CD4-positive, alpha-beta T cell treated with Interleukin-21 for 1 hour (primary cell): ENCODE measurements at regions not wholly inside any gene's neighbourhood (a gene's known extent, or its start where the extent isn't known, plus 50 kb on each side); places are given as distances from the start of the nearest gene placed in this dataset.
"Not testable (repeated sequence)": the region's sequence is repeated elsewhere in the genome, so short reads cannot be mapped to it uniquely, and the experiment has no call there.

Source experiments
- DNase-seq: peaks from one replicate; pipeline ENCODE4 v3.0.0-alpha.2; 2020

DNA sequence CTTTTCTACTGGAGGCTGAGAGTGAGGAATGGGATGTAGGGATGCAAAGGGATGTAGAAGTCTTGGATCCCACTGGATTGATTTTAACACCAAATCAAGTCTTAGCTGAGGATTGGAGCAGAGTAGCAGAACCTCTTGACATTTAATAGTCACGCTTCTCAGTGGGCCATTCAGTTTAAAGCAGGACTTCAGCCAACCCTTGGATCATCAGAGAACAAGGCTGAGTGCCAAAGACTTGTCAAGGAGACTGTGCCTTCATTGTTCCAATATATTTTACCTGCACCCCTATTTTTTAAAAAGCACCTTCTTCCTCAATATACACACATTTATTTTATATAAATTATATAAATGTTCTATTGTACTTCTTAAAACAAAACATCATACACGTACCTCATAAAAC lies 242.4 kb upstream of the ST6GAL2 start:
- DNase-seq, result no peak

DNA sequence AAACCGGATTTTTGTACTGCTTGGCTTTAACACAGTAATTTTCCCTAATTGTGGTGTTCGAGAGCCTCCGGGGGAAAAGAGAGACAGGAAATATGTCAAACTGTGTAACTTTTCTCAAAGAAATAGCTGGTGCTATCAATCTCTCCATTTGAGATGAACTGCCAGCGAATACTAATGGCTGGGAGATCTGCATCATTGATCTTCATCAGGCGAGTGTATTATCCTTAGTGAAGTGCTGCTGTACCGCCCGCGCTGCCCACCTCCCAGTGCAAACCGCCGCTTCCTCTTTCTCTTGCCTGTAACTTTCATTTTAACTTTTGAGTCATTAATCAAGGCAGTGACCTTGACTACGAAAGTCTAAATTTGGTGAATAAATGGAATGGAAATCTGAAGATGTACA lies 246.1 kb upstream of the ST6GAL2 start:
- DNase-seq, result no peak

DNA sequence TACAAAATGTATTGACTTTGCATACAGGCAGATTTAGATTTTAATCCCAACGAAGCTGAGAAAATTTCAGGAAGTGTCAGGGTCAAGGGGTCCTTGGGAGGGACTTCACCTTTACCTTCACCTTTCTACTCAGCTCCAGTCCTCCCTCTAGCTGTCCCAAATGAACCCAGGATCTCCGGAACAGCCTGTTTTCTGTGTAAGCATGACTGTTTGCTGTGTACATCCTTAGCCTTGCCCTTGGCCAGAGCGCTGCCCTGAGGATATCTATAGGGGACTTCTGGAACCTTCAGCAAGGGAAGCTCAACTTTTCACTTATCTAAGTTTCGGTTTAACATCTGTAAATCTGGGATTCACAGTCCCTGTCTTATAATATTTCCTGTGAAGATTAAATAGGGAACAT lies 246.8 kb upstream of the ST6GAL2 start:
- DNase-seq, result no peak

DNA sequence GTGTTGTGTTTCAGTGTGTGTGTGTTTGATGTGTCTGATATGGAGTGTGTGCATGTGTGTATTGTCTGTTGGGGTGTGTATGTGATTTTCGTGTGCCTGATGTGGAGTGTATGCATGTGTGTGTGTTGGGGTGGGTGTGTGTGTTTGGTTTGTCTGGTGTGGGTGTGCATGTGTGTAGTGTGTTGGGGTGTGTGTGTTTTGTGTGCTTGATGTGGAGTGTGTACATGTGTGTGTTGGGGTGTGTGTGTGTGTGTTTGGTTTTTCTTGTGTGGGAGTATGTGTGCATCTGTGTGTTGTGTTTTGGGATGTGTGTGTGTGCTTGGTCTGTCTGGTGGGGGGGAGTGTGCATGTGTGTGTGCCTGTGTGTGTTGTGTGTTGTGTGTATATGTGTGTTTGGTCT lies 247.4 kb upstream of the ST6GAL2 start:
- DNase-seq, result no peak

DNA sequence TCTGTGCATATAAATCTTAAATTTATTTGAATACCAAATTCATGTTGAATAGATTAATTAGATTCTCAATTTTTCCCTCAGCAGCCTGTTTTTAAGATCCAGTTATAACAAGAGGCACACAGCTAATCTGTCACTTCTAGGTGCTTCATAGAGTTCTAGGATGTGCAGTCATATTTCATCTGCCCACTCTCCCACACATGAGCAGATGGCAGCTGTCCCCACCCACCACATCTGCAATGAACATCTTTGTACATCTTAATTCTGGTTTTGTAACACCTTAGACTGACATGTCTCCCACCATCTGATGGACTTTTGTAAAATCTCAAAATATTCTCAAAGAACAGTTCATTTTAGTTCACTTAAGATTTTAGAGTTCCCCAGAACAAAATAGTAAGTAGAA lies 250.8 kb upstream of the ST6GAL2 start:
- DNase-seq, result no peak

DNA sequence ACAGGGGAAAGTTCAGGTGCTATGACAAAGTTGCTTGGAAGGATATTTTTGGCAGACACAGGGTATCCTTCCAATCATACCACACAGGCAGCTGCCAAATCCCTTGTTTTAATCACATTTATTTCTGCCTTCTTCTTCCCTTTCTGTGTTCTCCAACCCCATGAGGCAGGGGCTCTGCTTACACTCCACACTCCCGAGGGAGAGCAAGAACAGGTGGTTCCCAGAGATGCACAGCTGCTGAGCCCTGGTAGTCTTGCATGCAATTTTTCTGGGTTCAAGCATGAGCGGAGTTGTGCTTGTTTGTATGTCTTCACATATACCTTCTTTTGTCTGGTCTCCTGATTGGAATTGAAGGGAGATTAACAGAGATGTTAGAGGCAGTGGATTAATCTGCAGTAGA lies 251.7 kb upstream of the ST6GAL2 start:
- DNase-seq, result no peak

DNA sequence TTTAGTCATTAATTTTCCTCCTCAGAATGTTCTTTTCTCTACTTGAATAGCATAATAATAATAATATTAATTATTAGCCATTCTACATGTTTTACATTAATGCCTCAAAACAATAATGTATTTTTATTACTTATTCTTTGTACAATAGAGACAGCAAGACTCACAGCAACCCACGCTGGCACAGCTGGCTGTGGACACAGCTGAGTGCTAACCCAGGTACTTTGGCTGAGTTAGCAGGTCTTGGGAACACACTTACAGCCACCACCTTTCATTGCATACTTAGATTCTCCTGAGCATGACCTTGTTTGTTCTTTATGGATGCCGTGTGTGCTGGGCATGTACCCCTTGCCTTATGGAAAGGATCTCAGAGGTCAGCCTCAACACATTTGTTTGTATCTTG lies 260.2 kb upstream of the ST6GAL2 start:
- no peak for DNase-seq

GRCh38 chr2:107146645-107147044 lies 260.7 kb upstream of the ST6GAL2 start:
- not testable (repeated sequence) for DNase-seq

- no peak for DNase-seq
These were observed 262.1 kb upstream of the ST6GAL2 start for GRCh38 chr2:107148055-107148454.

- DNase-seq, result no peak
These were observed 262.5 kb upstream of the ST6GAL2 start for GRCh38 chr2:107148496-107148895.

GRCh38 chr2:107160640-107161239 lies 274.8 kb upstream of the ST6GAL2 start:
- no peak for DNase-seq

GRCh38 chr2:107168141-107168540 lies 282.2 kb upstream of the ST6GAL2 start:
- no peak for DNase-seq

DNA sequence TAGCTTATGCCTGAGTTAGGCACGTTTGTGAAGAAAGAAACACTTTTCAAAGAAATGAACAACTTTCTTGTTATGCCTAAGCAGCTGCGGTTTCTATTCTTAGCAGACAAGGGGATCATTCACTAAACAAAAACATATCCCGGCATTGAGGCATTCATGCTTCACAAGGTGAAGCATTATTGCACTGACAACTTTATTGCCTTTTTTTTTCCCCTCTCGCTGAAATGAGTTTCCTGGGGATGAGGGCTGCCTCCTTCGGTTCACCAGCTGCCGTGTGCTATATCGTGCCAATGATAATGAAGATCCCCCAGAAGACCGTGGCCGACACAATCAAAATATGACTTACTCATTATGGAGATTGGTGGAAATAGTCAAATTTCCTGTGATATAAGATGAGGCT lies 288.2 kb upstream of the ST6GAL2 start:
- no peak for DNase-seq

DNA sequence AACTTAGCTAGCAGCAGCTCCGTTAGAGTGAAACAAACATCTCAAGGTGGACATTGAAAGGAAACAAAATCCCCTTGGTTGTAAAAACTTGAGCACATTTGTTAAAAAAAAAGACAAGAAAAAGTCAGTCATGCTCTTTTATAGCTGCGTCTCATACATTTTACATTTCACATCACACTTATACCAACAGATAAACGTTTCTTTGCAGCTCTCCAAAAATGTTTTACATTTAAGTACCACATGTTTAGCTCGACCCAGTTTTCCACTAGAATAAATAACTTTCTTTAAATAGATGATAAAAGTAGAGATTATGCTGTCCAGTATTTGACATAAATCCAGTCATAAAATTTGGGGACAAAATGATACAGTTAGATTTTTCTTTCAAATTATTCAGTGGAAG lies 297.0 kb upstream of the ST6GAL2 start:
- no peak for DNase-seq

- DNase-seq, result no peak
These were observed 301.9 kb upstream of the ST6GAL2 start for GRCh38 chr2:107187870-107188269.

- DNase-seq, result no peak
These were observed 309.7 kb upstream of the ST6GAL2 start for GRCh38 chr2:107195631-107196030.

- no peak for DNase-seq
These were observed 311.8 kb upstream of the ST6GAL2 start for GRCh38 chr2:107197594-107198294.

DNA sequence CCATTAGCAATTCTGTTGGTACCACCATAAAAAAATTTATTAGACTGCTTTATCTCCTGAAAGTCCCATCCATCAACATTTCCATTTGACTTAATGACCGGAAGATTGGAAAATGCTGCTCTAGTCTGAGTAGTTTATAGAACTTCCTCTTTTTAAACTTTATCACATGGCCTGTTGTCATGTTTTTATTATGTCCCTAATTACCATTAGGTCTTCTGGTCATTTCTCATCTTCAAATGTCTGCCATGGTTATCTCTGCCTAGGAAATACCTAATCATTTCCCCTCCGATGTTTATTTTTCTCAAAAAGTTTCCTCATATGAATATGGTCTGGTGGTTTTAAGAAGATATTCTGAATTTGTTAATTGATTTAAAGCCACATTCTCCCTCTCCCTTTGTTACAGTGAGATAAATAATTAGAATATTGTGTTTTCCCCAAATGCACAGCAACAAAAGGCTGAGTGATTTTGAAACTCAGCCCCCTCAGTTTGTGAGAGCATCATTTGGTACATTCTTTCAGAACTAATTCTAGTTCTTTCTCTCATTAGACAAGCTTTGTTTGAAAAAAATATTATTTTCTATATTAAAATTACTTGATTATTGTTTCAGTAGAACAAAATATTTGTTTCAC lies 317.1 kb upstream of the ST6GAL2 start:
- no peak for DNase-seq

DNA sequence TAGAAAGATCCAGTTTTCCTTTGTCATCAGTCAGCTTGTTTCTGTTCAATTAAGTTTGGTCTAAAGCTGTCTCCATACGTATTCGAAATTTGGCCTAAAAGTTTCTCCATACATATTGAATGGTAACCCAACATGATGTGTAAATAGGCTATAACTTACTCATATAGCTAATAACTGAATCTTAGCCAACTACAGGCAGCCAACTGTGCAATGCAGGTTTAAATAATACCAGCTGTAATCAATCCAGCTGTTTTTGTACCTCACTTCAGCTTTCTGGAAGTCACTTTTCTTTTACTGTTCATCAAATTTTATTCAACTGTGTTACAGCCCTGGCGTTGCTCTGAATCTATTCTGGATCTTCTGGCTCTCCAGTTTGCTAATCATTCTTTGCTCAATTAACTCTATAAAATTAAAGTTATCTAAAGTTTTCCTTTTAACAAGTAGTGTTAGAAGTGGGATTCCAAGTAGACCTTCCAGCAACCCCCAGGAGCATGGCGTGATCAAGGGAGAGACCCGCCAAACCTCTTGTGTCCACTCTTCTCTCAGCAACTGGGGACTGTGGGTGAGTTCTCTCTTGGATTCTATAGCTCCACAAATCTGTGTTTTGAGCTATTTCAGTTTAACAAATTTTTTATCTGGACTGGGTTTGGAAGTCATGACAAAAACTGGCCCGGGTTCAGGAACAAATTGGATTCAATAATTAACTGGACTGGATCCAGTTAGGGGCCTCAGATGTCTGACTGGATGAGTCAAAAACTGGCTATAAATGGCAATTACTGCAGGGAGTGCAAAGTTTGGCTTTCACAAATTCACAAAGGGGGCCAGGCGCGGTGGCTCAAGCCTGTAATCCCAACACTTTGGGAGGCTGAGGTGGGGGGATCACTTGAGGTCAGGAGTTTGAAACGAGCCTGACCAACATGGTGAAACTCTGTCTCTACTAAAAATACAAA lies 329.7 kb upstream of the ST6GAL2 start:
- no peak for DNase-seq

DNA sequence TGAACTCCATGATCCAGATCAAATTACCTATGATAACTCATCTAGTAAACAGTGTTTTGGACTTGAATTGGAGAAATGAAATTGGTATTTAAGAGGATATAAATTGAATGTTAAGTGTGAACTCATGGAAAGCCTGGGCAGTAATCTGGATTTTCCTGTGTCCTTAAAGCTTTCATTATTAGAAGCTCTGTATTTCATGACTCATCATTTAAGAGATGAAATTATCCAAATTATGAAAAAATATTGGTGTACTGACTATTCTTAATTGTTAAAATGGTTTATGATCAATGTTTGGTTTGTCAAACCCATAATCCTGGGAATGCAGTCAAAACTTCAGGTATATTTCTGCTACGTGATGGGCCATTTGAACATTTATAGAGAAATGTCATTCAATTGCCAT lies 332.2 kb upstream of the ST6GAL2 start:
- DNase-seq, result no peak

DNA sequence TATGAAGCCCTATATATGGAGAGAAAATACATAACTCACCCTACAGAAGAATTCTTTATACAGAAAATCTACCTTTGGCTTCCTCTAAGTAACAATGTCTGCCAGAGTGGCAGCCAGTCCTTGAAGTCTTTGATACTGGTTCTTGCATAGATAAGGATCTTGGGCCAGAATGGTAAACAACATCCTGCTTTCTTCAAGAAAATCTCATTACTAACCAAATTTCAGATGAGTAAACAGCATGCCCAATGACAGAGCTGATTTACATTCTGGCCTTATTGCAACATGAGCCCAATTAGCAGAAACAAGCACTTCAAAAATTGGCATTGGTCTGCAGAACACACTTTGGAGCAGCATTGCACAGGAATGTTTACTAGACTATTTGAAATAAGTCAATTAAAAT lies 336.5 kb upstream of the ST6GAL2 start:
- DNase-seq, result no peak

GRCh38 chr2:107235491-107236254 lies 349.7 kb upstream of the ST6GAL2 start:
- DNase-seq, result no peak

- no peak for DNase-seq
These were observed 356.8 kb upstream of the ST6GAL2 start for GRCh38 chr2:107242811-107243210.
